CD8-positive, alpha-beta memory T cell (primary cell): ENCODE measurements at regions not wholly inside any gene's neighbourhood (a gene's known extent, or its start where the extent isn't known, plus 50 kb on each side); places are given as distances from the start of the nearest gene placed in this dataset.

Experiments used
- CTCF ChIA-PET: fragments of 350-600 bp; sonication (Branson Sonifier 250); formaldehyde crosslinking; loops from one replicate; lab custom pipeline; 2021; ENCODE audit warnings: antibody characterized with exemption; lab: Charles Lee
- POLR2A ChIA-PET: fragments of 350-600 bp; sonication (Branson Sonifier 250); formaldehyde crosslinking; loops from one replicate; lab custom pipeline; 2021; ENCODE audit warnings: antibody characterized with exemption; lab: Charles Lee
- DNase-seq, 5 donors: peaks; one replicate each; pipeline versions ENCODE4 v3.0.0 to v3.0.0-alpha.2; 2020 to 2022; ENCODE audit warnings: mixed read lengths in 1 of 5
- H3K27ac ChIP-seq: one replicate; pipeline ENCODE4 v1.7.0; 2013; ENCODE audit warnings: low read depth, mild to moderate bottlenecking, low read length, moderate library complexity
- H3K27me3 ChIP-seq: 2 replicates; pipeline ENCODE4 v1.7.0; 2013; ENCODE audit warnings: low read length, mild to moderate bottlenecking; ENCODE audit not compliant: insufficient read depth, poor library complexity, severe bottlenecking
- H3K36me3 ChIP-seq: 2 replicates; pipeline ENCODE4 v1.7.0; 2013; ENCODE audit warnings: mild to moderate bottlenecking, low read length, moderate library complexity; ENCODE audit not compliant: insufficient read depth
- H3K4me1 ChIP-seq: 2 replicates; pipeline ENCODE4 v1.7.0; 2013; ENCODE audit warnings: mild to moderate bottlenecking, low read length, moderate library complexity; ENCODE audit not compliant: insufficient read depth
- H3K4me3 ChIP-seq: 2 replicates; pipeline ENCODE4 v1.7.0; 2013; ENCODE audit warnings: mild to moderate bottlenecking, low read length
- H3K9me3 ChIP-seq: 2 replicates; pipeline ENCODE4 v1.7.0; 2013; ENCODE audit warnings: mild to moderate bottlenecking, low read length
- H3K27ac Mint-ChIP-seq, 8 donors: one replicate each; pipeline ENCODE4 v1.8.0; 2020 to 2021; ENCODE audit warnings: mixed read lengths in 8 of 8, mild to moderate bottlenecking in 6 of 8, inconsistent platforms in 3 of 8, moderate library complexity in 3 of 8
- H3K27me3 Mint-ChIP-seq, 2 donors: one replicate each; pipeline ENCODE4 v1.8.0; 2020 to 2021; ENCODE audit warnings: mixed read lengths in 2 of 2, mild to moderate bottlenecking in 1 of 2, moderate library complexity in 1 of 2
- H3K36me3 Mint-ChIP-seq, 3 donors: one replicate each; pipeline ENCODE4 v1.8.0; 2020 to 2021; ENCODE audit warnings: mixed read lengths in 3 of 3, inconsistent platforms in 1 of 3, mild to moderate bottlenecking in 1 of 3
- H3K4me1 Mint-ChIP-seq, 3 donors: one replicate each; pipeline ENCODE4 v1.8.0; 2020 to 2021; ENCODE audit warnings: mixed read lengths in 3 of 3, inconsistent platforms in 1 of 3, mild to moderate bottlenecking in 1 of 3
- H3K4me3 Mint-ChIP-seq, 7 donors: one replicate each; pipeline ENCODE4 v1.8.0; 2020 to 2021; ENCODE audit warnings: mixed read lengths in 7 of 7, mild to moderate bottlenecking in 6 of 7, moderate library complexity in 4 of 7, inconsistent platforms in 2 of 7
- H3K9me3 Mint-ChIP-seq, 5 donors: one replicate each; pipeline ENCODE4 v1.8.0; 2020 to 2022; ENCODE audit warnings: mixed read lengths in 5 of 5, mild to moderate bottlenecking in 3 of 5, moderate library complexity in 2 of 5, inconsistent platforms in 1 of 5

- Histone ChIP-seq H3K4me3 (no peak overlapping the region), H3K9me3 (no peaks in the 10 kb centered on the region), H3K36me3 (no peaks in the 10 kb centered on the region), H3K27me3 (no peaks in the 10 kb centered on the region), H3K4me1 (no peaks in the 10 kb centered on the region), H3K27ac (no peak overlapping the region)
- H3K27ac Mint-ChIP-seq = no peak overlapping the region
- peaks cover 6 to 44% of the 10 kb centered on the region in 2 donors for H3K27me3 Mint-ChIP-seq
- H3K4me3 Mint-ChIP-seq = no peak overlapping the region
- H3K9me3 Mint-ChIP-seq = peaks cover 0 to 6% (median 0%) of the 10 kb centered on the region in 5 donors
- ChIA-PET POLR2A (no interaction called here), CTCF (no interaction called here)
- no peaks in the 10 kb centered on the region for H3K4me1 Mint-ChIP-seq
- no peaks in the 10 kb centered on the region for H3K36me3 Mint-ChIP-seq
- no peak for DNase-seq
Observed at GRCh38 chr2:23298551-23298950, 86.4 kb upstream of the KLHL29 start.

- Histone ChIP-seq H3K27ac (no peak overlapping the region), H3K4me1 (no peaks in the 10 kb centered on the region), H3K9me3 (no peaks in the 10 kb centered on the region), H3K27me3 (no peaks in the 10 kb centered on the region), H3K4me3 (no peak overlapping the region), H3K36me3 (no peaks in the 10 kb centered on the region)
- Mint-ChIP-seq H3K27me3 (peaks cover 5 to 39% of the 10 kb centered on the region in 2 donors), H3K27ac (no peak overlapping the region), H3K9me3 (peaks cover 0 to 6% (median 0%) of the 10 kb centered on the region in 5 donors), H3K4me3 (no peak overlapping the region), H3K36me3 (peaks cover 0 to 1% (median 0%) of the 10 kb centered on the region in 3 donors), H3K4me1 (no peaks in the 10 kb centered on the region)
- no peak for DNase-seq
- ChIA-PET CTCF (no interaction called here), POLR2A (no interaction called here)
Observed at GRCh38 chr2:23299476-23300195, 85.3 kb upstream of the KLHL29 start.

GRCh38 chr2:23301136-23301535 lies 83.8 kb upstream of the KLHL29 start:
- H3K4me1 Mint-ChIP-seq = no peaks in the 10 kb centered on the region
- no peaks in the 10 kb centered on the region for H3K9me3 ChIP-seq
- H3K4me3 Mint-ChIP-seq = no peak overlapping the region
- H3K36me3 Mint-ChIP-seq = peaks cover 0 to 1% (median 0%) of the 10 kb centered on the region in 3 donors
- peaks cover 0 to 6% (median 2%) of the 10 kb centered on the region in 5 donors for H3K9me3 Mint-ChIP-seq
- no peaks in the 10 kb centered on the region for H3K36me3 ChIP-seq
- POLR2A ChIA-PET = no interaction called here
- no peak overlapping the region for H3K27ac Mint-ChIP-seq
- DNase-seq = no peak
- CTCF ChIA-PET = no interaction called here
- H3K4me1 ChIP-seq = no peaks in the 10 kb centered on the region
- no peak overlapping the region for H3K27ac ChIP-seq
- peaks cover 2 to 43% of the 10 kb centered on the region in 2 donors for H3K27me3 Mint-ChIP-seq
- H3K4me3 ChIP-seq = no peak overlapping the region
- H3K27me3 ChIP-seq = no peaks in the 10 kb centered on the region

- Histone ChIP-seq H3K4me3 (no peak overlapping the region), H3K4me1 (no peaks in the 10 kb centered on the region), H3K36me3 (no peaks in the 10 kb centered on the region), H3K27me3 (no peaks in the 10 kb centered on the region), H3K27ac (no peak overlapping the region), H3K9me3 (no peaks in the 10 kb centered on the region)
- Mint-ChIP-seq H3K27me3 (peaks cover 4 to 41% of the 10 kb centered on the region in 2 donors), H3K4me1 (no peaks in the 10 kb centered on the region), H3K36me3 (peaks cover 0 to 1% (median 0%) of the 10 kb centered on the region in 3 donors), H3K4me3 (no peak overlapping the region), H3K27ac (no peak overlapping the region), H3K9me3 (peaks cover 0 to 5% (median 2%) of the 10 kb centered on the region in 5 donors)
- CTCF ChIA-PET = no interaction called here
- POLR2A ChIA-PET = no interaction called here
- no peak for DNase-seq
Observed at GRCh38 chr2:23302591-23302990, 82.4 kb upstream of the KLHL29 start.

GRCh38 chr2:23306401-23306800 lies 78.6 kb upstream of the KLHL29 start:
- no peaks in the 10 kb centered on the region for H3K36me3 ChIP-seq
- no peak overlapping the region for H3K4me3 ChIP-seq
- H3K9me3 ChIP-seq = no peaks in the 10 kb centered on the region
- peaks cover 0 to 1% (median 0%) of the 10 kb centered on the region in 3 donors for H3K36me3 Mint-ChIP-seq
- no peak overlapping the region for H3K4me3 Mint-ChIP-seq
- H3K4me1 Mint-ChIP-seq = no peaks in the 10 kb centered on the region
- ChIA-PET CTCF (no interaction called here), POLR2A (no interaction called here)
- H3K27ac ChIP-seq = no peak overlapping the region
- no peak for DNase-seq
- H3K27me3 ChIP-seq = no peaks in the 10 kb centered on the region
- peaks cover 0 to 3% (median 2%) of the 10 kb centered on the region in 5 donors for H3K9me3 Mint-ChIP-seq
- H3K4me1 ChIP-seq = no peaks in the 10 kb centered on the region
- H3K27me3 Mint-ChIP-seq = peaks cover 8 to 46% of the 10 kb centered on the region in 2 donors
- no peak overlapping the region for H3K27ac Mint-ChIP-seq

- no peaks in the 10 kb centered on the region for H3K27me3 ChIP-seq
- no peaks in the 10 kb centered on the region for H3K4me1 ChIP-seq
- POLR2A ChIA-PET = no interaction called here
- no peak overlapping the region for H3K4me3 ChIP-seq
- no peak for DNase-seq
- no peaks in the 10 kb centered on the region for H3K9me3 ChIP-seq
- H3K36me3 ChIP-seq = no peaks in the 10 kb centered on the region
- Mint-ChIP-seq H3K27me3 (peaks cover 10 to 28% of the 10 kb centered on the region in 2 donors), H3K4me3 (no peak overlapping the region), H3K27ac (no peak overlapping the region), H3K36me3 (no peaks in the 10 kb centered on the region), H3K9me3 (peaks cover 0 to 3% (median 0%) of the 10 kb centered on the region in 5 donors), H3K4me1 (no peaks in the 10 kb centered on the region)
- H3K27ac ChIP-seq = no peak overlapping the region
- CTCF ChIA-PET = no interaction called here
Observed at GRCh38 chr2:23311186-23311585, 73.8 kb upstream of the KLHL29 start.

GRCh38 chr2:23312996-23313606 lies 71.9 kb upstream of the KLHL29 start:
- no peak for DNase-seq
- H3K36me3 ChIP-seq = no peaks in the 10 kb centered on the region
- H3K4me3 ChIP-seq = no peak overlapping the region
- CTCF ChIA-PET = no interaction called here
- no peaks in the 10 kb centered on the region for H3K9me3 ChIP-seq
- Mint-ChIP-seq H3K36me3 (no peaks in the 10 kb centered on the region), H3K27me3 (peaks cover 12 to 22% of the 10 kb centered on the region in 2 donors), H3K4me3 (no peak overlapping the region), H3K4me1 (no peaks in the 10 kb centered on the region), H3K27ac (no peak overlapping the region), H3K9me3 (no peaks in the 10 kb centered on the region)
- no peaks in the 10 kb centered on the region for H3K4me1 ChIP-seq
- no peak overlapping the region for H3K27ac ChIP-seq
- H3K27me3 ChIP-seq = no peaks in the 10 kb centered on the region
- POLR2A ChIA-PET = no interaction called here

- Histone ChIP-seq H3K4me3 (no peak overlapping the region), H3K36me3 (no peaks in the 10 kb centered on the region), H3K27me3 (no peaks in the 10 kb centered on the region), H3K9me3 (no peaks in the 10 kb centered on the region), H3K27ac (no peak overlapping the region), H3K4me1 (no peaks in the 10 kb centered on the region)
- DNase-seq = no peak
- peak overlapping the region in 1 of 8 donors; percentile 1 for H3K27ac Mint-ChIP-seq
- peaks cover 12 to 21% of the 10 kb centered on the region in 2 donors for H3K27me3 Mint-ChIP-seq
- H3K4me1 Mint-ChIP-seq = no peaks in the 10 kb centered on the region
- no peaks in the 10 kb centered on the region for H3K9me3 Mint-ChIP-seq
- CTCF ChIA-PET = no interaction called here
- H3K4me3 Mint-ChIP-seq = no peak overlapping the region
- POLR2A ChIA-PET = no interaction called here
- no peaks in the 10 kb centered on the region for H3K36me3 Mint-ChIP-seq
Observed at GRCh38 chr2:23314687-23315086, 70.3 kb upstream of the KLHL29 start.
